GM12864 (cell line): ENCODE measurements at regions not wholly inside any gene's neighbourhood (a gene's known extent, or its start where the extent isn't known, plus 50 kb on each side); places are given as distances from the start of the nearest gene placed in this dataset.

Experiments
- DNase-seq: peaks from one replicate; pipeline ENCODE4 v3.0.0-alpha.2; 2011; ENCODE audit warnings: low read depth
- H3K4me3 ChIP-seq: 2 replicates; pipeline ENCODE4 v1.5.1; 2011; ENCODE audit warnings: mild to moderate bottlenecking, low read depth, low read length, control low read depth
- CTCF ChIP-seq: IDR thresholded peaks from 2 replicates; pipeline ENCODE4 v1.5.1; 2011; ENCODE audit warnings: low read depth, mild to moderate bottlenecking, moderate library complexity, low read length, control low read depth, inconsistent platforms; ENCODE audit errors: missing control alignments

- no peak for DNase-seq
- H3K4me3 ChIP-seq = no peak overlapping the region
- TF ChIP-seq CTCF = no peak
These were observed 448.7 kb upstream of the FAM241A start for GRCh38 chr4:111696505-111696904.

- no peak overlapping the region for H3K4me3 ChIP-seq
- TF ChIP-seq CTCF = no peak
- DNase-seq = no peak
These were observed 447.9 kb upstream of the FAM241A start for GRCh38 chr4:111697176-111697942.

GRCh38 chr4:111698361-111698760, 446.9 kb upstream of the FAM241A start:
- TF ChIP-seq CTCF = no peak
- no peak overlapping the region for H3K4me3 ChIP-seq
- DNase-seq = no peak

GRCh38 chr4:111699165-111699564, 446.1 kb upstream of the FAM241A start:
- no peak for DNase-seq
- H3K4me3 ChIP-seq = no peak overlapping the region
- no peak for TF ChIP-seq CTCF

- H3K4me3 ChIP-seq = no peak overlapping the region
- no peak for TF ChIP-seq CTCF
- DNase-seq = no peak
These were observed 444.2 kb upstream of the FAM241A start for GRCh38 chr4:111701102-111701501.

GRCh38 chr4:111707491-111707890, 437.8 kb upstream of the FAM241A start:
- no peak for TF ChIP-seq CTCF
- DNase-seq = no peak
- H3K4me3 ChIP-seq = no peak overlapping the region

- DNase-seq = no peak
- TF ChIP-seq CTCF = no peak
- no peak overlapping the region for H3K4me3 ChIP-seq
These were observed 433.1 kb upstream of the FAM241A start for GRCh38 chr4:111712093-111712677.
